Activated naive CD4-positive, alpha-beta T cell (primary cell): ENCODE measurements at regions not wholly inside any gene's neighbourhood (a gene's known extent, or its start where the extent isn't known, plus 50 kb on each side); places are given as distances from the start of the nearest gene placed in this dataset.

ENCODE experiments used
- DNase-seq, 4 experiments: peaks; one replicate each; lab custom pipeline; 2025; lab: John Stamatoyannopoulos, UW

DNA sequence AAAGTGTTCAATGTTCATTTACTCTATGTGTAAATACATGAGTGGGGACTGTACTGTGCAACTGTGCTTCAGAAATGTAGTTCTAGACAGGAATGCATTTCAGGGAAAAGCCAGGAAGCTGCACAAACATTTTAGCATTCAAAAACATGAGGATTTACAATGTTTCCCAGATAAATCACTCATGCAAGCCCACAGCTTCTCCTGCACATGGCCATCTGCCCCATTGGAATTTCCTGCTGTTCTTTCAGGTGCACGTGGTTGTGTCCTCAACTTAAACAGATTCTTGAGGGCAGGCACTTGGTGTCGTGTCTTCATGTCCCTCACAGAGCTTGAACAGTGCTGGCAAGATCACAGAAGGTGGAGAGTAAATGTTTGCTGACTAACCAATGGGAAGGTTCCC is 101.5 kb downstream of the UNC5CL start:
- DNase-seq, result no peak

DNA sequence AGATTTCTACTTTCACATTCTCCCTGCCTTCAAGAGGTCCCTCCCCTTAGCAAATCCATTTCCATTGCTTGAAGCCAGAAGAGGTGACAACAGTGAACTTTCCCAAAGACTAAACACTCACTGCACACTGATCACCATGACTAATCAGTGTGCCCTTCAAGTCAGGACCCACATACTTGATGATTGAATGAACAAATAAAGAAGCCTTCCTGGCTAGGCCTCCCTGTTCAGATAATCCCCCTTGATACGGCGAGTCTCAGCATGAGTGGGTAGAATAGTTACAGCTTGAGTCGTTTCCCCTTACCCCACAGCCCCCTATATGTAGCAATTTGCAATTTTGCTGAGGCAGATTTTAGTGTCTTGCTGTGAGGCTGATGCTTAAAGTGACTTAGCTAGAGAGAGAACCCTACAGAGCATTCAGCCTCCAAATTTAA is 102.2 kb downstream of the UNC5CL start:
- DNase-seq, result no peak

DNA sequence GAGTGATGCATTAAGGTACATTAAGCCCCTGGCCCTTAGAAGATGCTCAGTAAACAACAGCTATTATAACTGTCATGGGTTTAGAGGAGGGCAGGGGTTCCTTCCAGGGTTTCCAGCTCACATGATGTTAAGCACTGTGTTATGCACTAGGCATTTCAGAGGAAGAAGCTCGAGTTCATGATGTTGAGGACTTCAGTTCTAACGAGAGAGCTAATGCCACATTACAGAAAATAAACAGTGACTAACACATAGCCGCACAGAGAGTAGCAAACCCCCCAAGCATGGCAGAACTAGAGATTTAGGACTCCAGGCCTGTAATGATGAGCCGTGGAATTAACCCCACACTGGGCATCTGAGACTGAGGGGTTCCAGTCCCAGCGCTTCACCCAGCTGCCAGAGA is 105.2 kb downstream of the UNC5CL start:
- DNase-seq, result no peak

DNA sequence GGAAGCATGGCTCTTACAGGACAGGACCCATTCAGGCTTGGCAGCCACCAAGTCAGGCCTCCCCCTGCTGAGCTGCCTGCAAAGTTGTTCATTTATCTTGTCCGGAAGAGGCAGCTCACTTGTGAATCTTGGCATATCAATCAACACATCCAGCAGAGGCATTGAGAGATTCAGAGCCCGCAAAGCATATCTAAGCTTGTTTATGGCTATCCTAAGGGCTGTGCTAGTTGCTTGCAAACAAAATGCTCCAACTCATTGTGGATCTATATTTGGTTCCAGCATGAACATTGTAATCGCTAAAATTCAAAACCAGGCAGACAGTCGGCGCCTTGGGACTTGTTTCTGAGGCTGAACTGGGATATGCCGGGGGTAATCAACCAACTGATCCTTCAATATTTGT is 106.1 kb downstream of the UNC5CL start:
- no peak for DNase-seq

DNA sequence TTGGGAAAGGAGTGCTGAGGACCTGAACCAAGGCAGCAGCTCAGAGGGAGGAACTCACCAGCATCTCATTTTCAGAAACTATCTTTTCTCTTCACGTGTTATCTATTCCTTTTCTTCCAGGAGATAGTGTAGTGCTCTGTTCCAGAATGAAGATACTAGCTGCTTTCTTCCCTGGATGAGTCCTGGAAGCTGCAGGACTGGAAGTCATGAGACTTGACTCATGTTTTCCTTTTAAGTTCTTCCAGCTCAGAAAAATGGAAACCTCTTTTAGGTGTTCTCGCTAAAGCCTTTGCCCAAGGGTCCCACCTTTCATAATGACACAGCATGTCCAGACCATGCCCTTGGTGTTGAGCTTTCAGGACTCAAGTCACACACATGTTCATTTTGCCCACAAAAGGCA is 106.7 kb downstream of the UNC5CL start:
- DNase-seq, result no peak

DNA sequence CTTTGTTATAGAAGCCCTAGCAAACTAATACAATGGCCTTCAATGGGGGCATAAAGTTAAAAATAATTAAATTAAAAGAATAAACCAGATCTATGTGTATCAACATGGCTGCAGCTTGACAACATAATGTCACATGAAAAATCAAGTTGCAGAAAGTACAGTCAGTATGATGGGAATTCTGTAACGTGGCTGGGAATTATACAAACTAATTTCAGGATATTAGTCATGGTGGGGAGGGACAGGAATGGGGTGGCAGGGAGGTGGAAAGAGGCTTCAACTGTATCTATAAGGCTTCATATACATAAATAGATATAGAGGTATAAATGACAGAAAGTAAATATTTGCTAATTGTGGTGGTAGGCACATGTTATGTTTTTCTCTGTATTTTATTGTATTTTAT is 107.1 kb downstream of the UNC5CL start:
- no peak for DNase-seq

DNA sequence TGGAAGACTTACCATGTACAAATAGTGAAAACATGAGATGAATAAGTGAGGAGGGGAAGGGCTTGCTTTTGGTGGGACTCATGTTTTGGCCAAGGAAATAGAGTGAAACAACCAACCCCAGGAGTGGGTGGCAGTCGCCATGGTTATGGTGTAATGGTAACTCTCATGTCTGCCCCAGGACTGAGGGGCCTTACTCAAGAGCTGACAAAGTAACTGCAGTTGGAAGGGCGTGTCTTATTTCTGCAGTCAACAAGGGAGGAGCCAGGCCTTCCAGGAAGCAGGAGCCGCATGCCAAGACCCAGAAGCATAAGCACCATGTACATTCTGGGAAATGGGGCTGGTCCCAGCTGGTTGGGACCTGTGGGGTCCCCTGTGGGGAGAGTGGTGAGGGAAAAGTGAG is 108.5 kb downstream of the UNC5CL start:
- DNase-seq, result no peak

DNA sequence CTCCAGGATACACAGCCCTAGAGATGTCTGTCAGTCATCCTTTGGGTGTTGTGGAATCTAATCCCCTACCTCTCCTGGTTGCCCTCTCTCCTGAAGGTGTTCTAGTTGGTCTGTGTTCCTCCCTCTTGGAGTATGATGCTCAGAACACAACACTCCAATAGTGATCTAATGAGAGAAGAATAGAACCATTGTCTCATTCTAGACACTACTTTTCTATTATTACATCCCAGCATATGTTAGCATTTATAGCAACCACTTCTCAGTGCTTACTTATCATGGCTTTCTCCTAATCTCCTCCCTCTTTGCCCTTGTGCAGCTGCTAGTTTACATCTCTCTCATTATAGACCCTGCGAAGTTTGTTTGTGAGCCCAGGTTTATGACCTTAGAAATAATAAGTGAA is 109.0 kb downstream of the UNC5CL start:
- no peak for DNase-seq

DNA sequence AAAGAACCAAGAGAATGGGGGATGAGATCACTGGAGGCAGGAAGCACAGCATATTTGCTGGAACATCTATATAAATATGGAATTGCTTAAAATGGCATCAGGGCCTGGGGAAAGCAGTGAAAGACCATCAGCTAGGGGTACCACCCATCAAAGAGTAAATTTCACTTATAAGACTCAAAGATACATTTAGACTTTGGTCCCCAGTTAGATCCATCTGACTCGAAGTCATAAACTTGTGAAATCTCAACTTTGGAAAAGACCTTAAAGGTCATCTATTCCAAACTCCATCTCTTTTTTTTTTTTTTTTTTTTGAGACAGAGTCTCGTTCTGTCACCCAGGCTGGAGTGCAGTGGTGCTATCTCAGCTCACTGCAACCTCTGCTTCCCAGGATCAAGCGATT is 109.8 kb downstream of the UNC5CL start:
- no peak for DNase-seq

DNA sequence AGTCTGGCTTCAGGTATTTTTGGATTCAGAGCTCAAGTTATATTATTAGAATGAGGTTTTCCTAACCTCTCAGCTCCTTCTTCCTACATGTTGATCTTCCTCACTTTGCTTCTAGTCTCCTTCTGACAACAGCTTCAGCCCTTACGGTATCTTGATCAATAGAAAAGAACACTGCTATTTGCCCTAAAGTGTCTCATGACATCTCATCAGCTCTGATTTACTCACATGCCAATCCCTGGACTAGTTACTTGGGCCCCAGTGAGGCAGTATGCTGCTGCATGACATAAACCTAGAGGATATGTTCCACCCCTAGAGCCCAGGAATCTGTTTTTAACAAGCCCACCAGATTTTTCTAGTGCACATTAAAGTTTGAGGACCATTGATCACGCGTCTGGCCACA is 110.3 kb downstream of the UNC5CL start:
- no peak for DNase-seq

DNA sequence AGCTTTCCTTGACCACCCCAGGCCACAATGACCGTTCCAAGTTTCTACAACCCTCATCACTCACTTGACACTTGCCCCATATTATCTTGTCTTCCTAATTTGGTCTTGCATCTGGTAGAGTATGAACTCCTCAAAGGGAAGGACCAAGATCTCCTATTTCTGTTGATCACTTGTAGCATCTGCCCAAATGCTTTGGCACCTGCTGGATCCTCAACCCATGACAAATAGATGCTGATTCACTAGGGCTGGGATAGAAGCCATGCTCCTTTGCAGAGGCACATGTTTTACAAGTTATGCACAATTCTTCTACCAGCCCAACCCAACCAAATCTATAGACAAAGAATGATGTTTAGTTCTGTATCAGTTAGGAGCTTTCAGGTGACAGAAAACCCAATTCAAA is 110.7 kb downstream of the UNC5CL start:
- DNase-seq, result no peak

DNA sequence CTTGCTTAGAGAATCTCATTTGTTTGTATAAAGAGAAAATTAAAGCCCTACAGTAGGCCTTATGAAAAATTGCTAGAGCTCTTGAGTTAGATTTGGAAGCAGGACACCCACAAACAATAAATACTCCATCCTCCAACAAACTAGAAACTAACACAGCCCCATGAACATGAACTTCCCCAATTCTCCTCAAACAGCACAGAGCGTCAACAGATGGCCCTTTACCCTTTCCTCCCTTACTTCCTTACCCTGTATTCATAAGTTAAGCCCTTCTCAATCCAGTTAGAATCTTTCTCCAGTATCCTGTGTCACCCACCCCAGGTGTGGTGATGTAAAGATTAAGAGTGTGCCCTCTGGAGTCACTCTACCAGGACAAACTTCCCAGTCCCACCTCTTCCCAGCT is 113.7 kb downstream of the UNC5CL start:
- DNase-seq, result no peak

DNA sequence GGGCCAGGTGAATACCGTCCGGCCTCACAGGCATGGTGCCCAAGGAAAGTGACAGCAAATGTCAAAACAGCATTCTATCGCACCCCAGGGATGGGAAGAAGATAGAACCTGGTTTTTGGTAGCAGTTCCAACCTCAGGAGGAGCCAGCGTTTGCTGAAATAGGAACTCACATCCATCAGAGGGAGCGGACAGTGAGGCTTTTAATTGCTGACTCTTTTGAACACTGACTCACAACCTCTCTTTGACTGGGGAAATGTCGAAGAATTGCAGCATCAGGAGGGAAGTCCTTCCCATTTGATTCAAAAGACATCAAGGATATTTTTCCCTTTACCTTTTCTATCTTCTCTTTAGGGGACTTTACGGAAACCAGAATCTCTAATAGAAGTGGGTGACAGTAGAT is 114.2 kb downstream of the UNC5CL start:
- no peak for DNase-seq

DNA sequence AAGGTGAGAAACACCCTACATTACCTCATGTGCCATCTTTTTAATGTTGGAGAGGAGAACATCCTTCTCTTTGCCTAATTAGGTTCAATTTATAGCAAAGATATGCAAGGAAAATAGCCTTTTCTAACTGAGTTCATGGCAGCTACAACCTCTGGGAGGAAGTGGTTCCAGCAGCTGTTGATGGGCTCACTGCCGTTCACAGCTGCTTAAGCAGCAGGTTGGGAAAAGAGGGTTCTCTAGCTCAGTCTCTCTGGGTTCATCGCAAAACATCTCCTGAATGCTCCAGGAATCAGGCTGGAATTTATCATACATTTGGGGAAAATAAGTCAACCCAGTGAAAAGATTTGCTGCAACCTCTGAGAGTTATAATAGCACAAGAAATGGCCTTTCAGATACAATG is 115.1 kb downstream of the UNC5CL start:
- DNase-seq, result no peak

DNA sequence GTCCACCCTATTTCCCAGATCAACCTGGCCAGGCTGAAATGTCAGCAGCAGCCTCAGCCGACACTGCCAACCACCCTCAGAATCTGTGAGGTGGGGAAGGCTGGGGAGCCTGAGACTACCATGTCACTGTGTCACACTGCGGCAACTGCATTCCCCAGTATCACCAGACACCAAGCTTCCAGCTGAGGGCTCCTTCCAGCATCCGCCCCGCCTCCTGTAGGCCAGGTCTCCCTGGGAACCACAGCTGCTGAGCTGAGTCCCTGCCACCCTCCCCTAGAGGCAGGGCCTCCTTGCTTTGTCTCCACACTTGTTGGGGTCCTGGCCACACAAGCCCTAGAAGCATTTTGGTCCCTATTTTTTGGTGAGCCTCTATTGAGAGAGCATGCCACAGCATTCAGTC is 115.7 kb downstream of the UNC5CL start:
- DNase-seq, result no peak

DNA sequence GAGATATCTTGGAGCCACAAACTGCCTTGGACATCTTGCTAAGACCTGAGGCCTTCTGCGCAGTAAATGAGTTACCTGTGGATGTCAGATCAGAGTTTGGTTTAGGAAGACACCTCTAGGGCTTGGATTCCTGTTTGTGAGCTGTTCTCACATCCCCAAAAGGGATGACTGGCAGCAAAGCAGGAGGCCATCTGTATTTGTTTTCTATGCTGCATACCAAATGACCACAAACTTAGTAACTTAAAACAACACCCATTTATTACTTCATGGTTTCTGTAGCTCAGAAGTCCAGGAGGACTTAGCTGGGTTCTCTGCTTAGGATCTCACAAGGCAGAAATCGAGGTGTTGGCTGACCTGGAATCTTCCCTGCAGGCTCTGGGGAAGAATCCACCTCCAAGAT is 116.7 kb downstream of the UNC5CL start:
- DNase-seq, result no peak

DNA sequence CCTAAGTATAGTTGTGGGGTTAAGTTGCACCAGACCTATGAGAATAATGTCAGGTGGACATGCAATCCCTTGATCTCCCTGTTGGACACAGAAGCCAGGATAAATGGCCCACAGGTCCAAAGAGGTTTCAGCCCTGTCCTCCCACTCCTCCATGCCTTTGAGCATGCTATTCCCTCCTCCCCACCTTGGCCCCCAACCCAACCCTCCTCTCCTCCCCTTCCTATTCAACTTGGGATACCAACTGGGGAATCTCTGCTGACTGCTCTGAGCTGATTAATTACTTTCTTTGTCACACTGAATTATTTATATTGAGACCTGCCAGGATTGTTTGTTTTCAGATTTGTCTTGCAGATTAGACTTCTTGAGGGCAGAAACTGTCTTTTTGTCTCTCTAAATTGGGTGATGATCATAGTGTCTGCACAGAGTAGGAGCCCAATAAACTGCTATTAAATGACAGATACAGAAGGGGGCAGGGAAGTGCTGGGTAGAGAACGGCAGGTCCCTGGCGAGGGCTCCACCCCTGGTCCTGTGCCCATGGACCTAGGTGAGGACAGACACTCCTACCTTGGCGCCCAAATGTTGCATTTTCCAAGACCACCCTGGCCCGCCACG is 120.9 kb downstream of the UNC5CL start:
- no peak for DNase-seq

DNA sequence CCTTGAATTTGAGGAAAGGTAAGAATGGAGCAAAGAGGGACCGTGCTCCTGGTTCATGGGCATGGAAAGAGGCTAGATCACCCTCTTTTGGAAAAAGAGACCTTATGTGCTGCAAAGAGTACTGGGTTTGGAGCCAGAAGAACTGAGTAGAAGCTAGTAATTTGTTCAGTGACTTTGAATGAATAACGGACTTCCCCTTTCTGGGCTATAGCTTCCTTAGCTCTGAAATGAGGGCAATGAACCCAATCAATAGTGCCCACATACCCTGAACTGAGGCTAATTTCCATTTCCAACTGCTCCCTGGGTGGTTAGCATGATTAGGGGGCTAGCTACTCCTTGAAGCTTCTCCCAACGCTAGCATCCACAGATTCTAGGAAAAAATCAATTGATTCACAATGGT is 121.4 kb downstream of the UNC5CL start:
- no peak for DNase-seq

DNA sequence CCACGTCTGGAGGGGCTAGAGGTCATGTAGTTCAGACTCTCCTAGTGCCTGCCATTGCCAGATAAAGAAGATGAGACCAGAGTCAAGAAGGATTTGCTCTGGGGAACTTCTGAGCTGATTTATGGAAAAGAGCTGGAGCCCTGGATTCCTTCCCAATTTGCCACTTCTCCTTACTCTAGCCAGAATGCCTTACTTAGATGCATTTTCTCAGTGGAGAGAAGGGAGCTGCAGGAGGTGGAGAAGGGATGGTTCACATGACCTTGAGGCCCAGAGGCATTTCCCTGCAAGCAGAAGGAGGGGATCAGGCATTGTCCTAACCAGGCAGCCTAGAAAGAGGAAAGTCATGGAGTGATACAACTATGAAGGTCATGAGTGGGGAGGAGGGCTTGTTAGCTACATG is 122.2 kb downstream of the UNC5CL start:
- DNase-seq, result no peak

DNA sequence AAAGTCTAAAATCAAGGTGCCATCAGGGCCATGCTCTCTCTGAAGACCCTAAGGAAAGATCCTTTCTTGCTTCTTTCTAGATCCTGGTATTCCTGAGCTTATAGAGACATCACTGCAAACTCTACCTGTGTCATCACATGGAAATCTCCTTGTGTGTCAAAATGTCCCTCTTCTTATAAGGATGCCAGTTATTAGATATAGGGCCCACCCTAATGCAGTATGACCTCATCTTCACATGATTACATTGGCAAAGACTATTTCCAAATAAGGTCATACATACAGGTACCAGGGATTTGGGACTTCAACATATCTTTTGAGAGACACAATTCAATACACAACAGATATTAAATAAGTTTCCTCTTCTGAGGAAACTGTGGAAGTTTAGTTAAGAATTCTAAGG is 123.9 kb downstream of the UNC5CL start:
- no peak for DNase-seq

DNA sequence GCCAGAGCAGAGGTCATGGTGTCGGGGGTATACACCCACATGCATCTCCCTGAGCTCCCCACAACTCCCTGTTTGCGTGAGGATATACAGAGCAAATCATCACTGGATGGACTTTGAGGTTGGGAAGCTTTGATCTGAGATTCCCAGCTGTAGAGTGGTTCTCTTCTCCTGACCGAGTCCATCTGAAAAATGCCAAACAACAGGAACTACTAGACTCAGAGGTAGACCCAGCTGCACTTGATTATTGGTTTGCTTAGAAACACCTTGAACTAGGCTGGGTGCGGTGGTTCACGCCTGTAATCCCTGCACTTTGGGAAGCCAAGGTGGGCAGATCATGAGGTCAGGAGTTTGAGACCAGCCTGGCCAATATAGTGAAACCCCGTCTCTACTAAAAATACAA is 125.0 kb downstream of the UNC5CL start:
- DNase-seq, result no peak

DNA sequence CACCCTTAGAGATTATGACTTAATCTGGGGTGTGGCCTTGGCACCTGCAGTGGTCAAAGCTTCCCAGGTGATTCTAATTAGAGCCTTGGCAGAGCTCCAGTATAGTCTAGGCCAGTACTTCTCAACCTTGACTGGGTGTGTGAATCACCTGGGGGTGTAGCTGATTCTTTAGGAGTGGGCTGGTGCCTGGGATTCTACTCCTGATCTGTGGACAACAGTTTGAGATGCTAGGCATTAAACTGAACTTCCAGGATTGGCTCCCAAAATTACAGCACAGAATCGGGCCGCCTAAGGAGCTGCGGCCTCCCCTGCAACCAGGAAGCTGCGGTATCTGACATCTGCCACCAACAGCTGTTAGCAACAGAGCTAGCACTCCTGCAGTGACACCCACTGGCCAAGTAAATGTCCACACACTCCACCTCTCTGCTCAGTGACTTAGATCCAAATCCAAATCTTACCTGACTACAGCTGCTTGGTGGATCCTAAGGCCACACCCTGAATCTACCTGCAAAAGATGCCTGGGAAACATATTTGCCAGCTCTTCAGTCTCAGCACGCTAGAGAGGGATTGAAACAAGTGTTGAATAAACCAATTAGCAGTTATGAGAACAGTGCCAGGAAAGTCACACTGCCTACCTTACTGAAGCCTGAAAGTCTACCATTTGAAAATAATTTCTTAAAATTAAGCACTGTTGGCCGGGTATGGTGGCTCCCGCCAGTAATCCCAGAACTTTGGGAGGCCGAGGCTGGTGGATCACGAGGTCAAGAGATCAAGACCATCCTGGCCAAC is 126.7 kb downstream of the UNC5CL start:
- no peak for DNase-seq

DNA sequence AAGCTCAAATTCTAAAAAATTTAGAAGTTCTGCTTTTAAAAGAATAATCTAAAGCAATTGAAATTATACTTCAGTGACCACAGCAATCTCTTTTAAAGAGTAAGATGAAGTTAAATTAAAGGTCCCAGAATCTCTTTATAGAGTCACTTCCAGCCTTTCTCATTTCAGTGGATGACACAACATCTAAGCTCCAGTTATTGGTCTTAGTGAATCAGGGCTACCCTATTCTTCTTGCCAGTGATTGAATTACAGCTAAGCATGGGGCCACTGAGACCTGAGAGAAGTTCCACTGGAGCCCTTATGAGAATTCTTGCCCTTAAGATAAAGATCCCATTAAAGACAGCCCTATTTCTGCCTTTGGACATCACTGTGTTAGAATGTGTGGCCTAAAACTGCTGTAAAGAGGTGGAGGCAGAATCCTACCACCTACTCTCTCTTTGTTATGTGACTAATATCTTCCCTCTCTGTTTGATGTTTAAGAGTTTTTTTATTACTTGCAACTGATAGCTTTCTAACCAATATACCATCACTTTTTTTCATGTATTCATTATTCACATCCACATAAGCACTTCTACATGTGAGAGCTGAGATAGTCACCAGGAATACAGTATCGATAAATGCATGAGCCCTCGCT is 128.6 kb downstream of the UNC5CL start:
- DNase-seq, result no peak

DNA sequence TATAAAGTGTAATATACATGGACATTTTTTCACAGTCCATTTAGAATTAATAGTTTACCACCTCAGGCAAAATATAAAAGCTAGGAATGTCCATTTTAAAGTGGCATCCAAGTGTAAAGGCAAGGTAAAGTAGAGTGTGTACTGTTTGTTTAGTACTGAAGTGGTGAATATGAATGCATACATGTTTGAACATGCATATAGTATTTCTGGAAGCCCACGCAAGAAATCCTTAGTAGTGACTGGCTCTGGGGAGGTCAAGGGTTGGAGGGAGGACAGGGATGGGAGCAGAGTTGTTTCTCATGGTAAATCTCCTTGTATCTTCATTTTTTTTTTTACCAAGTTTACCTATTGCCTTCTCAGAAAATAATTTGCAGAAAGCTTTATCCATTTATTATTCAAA is 129.2 kb downstream of the UNC5CL start:
- no peak for DNase-seq
